NCI-H2227 (cell line): ENCODE measurements at regions not wholly inside any gene's neighbourhood (a gene's known extent, or its start where the extent isn't known, plus 50 kb on each side); places are given as distances from the start of the nearest gene placed in this dataset.
"Not testable (repeated sequence)": the region's sequence is repeated elsewhere in the genome, so short reads cannot be mapped to it uniquely, and the experiment has no call there.

Experiments used
- DNase-seq: peaks from one replicate; lab custom pipeline; 2025; ENCODE audit not compliant: unreplicated experiment; lab: John Stamatoyannopoulos, UW

DNA sequence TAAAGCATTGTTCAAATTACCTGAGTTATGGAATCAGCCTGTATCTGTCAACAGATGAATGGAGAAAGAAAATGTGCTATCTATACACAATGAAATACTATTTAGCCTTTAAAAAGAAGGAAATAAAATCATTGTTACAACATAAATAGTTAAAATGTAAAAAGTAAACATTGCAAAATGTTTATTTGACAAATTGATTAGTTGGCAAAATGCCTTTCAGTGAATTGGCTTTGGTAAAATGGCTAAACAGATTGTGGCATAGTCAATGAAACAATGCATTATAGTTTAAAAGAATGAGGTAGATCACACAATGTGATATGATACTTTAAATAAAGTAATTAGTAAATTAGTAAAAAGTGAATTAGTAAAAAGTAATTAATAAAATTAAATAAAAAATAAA lies 204.8 kb upstream of the MAGI2 start:
- DNase-seq = no peak

DNA sequence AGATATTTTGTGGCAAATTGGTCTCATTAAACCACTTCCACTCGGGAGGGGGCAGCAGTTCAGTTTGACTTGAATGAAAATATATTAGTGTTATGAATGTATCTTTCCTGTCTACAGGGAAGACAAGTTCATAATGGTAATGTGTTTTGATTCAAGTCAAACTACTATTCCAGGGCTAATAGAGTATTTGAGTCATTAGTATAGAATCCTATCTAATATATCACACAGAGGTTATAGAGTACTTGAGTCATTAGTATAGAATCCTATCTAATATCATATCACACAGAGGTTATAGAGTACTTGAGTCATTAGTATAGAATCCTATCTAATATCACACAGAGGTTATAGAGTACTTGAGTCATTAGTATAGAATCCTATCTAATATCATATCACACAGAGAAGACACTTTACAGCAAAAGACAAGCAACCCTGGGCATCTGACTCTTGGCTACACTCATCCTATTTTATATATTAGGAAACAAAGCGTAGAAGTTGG lies 199.7 kb upstream of the MAGI2 start:
- no peak for DNase-seq

- DNase-seq = no peak
Measured at GRCh38 chr7:79652619-79653018, 199.2 kb upstream of the MAGI2 start.

DNA sequence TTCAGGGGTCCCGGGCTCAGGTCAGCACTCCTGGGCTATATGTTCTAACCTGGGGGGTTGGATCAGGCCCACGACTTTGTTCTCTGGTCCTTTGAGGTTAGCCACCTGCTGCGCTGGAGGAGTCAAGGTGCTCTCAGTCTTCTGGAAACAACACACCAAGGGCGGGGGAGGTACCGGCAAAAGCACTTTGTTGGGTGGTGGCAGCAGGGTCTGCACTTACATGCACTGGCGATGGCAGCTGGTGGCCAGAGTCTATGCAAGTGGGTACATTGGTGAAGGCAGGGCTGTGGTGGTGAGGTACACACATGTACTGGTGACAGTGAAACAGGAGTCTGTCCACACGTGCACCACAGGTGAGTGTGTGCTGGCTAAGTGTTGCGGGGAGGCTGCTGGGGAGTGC lies 194.2 kb upstream of the MAGI2 start:
- DNase-seq = no peak

DNA sequence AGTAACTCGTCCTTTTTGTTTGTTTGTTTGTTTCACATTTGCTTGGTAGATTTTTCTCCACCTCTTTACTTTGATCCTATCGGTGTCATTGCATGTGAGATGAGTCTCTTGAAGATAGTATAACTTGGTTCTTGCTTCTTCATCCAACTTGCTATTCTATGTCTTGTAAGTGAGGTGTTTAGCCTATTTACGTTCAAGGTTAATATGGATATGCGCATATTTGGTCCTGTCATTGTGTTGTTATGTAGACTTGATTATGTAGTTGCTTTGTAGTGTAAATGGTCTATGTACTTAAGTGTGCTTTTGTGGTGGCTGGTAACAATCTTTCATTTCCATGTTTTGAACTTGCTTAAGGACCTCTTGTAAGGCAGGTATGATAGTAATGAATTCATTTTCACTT lies 192.8 kb upstream of the MAGI2 start:
- DNase-seq = no peak

GRCh38 chr7:79636849-79637248 lies 183.4 kb upstream of the MAGI2 start:
- no peak for DNase-seq

- not testable (repeated sequence) for DNase-seq
Measured at GRCh38 chr7:79625921-79626320, 172.5 kb upstream of the MAGI2 start.

- no peak for DNase-seq
Measured at GRCh38 chr7:79624336-79624735, 170.9 kb upstream of the MAGI2 start.

- DNase-seq = no peak
Measured at GRCh38 chr7:79622781-79623180, 169.3 kb upstream of the MAGI2 start.

- no peak for DNase-seq
Measured at GRCh38 chr7:79620291-79620690, 166.8 kb upstream of the MAGI2 start.

- DNase-seq = no peak
Measured at GRCh38 chr7:79619216-79619615, 165.7 kb upstream of the MAGI2 start.

- DNase-seq = no peak
Measured at GRCh38 chr7:79615871-79616640, 162.6 kb upstream of the MAGI2 start.

DNA sequence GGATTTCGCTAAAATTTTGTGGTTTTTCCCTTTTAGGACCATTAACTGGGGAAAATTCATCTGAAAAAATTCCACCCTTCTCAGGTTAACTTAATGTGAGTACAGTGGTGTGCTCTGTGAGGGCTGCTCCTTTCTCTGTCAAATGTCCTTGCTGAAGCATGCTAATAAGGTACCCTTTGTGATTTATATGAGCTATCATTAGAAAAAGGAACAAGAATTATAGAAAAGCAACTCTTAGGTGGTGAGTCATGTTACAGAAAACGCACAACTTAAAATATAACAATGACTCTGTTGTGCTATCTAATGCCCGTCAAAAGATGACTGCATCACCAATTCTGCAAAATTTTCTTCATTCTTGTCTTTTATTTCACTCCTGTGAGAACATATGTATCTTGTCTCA lies 162.0 kb upstream of the MAGI2 start:
- DNase-seq = no peak

DNA sequence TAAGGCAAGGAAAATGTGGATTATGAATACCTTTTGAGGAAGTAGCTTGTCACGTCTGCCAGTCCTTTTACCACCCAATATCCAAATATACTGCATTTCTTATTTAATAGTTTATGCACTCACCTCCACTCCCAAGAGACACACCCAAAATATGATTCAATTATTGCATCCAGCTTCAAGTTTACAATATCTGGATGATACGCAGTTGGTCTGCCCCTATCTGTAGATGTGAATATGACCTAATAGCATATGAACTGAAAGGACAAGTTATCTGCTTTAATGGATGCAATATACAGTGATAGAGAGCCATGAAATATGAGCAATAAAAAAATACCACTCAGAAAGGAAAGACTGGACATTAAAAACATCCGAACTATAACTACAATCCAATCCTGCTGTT lies 159.4 kb upstream of the MAGI2 start:
- DNase-seq = no peak

DNA sequence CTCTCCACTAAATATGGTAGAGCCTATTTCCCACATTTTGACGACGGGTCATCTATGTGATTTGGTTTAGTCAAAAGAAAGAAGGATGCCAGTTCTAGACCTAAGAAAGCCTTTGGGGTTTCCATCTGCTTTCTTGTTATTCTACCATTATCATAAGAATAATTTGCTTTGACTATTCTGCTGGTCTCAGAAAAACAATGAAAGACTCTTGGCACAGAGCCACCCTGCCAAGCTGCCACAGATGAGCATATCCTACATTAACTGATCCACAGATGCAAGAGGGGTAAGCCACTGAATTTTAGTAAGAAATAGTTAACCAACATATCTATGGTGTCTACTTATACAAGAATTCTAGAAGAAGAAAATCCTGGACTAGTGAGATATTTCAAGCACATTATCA lies 158.6 kb upstream of the MAGI2 start:
- DNase-seq = no peak

DNA sequence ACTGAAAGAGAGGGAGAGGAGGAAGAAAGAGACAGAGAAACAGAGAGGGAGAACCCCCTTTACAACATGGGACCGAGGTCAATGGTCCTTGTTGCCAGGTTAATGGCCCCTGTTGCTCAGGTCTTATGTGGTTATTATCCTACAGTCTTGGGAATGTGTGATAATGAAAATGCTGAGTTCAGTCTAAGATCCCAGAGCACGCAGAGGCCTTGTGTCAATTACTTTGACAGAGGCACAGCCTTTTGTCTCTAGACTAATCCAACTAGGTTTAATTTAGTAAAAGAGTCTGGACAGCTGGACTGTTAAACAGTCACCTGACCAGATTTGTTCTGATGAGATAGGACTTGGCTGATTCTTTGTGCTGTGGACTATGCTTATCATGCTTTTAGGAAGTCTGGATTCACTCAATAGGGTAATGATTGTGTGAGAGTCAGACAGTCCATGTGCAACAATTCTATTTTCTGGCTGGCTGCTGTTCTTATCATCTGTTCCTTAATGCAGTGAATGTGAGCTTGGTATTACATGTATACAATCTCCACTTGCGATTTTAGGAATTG lies 157.4 kb upstream of the MAGI2 start:
- no peak for DNase-seq

DNA sequence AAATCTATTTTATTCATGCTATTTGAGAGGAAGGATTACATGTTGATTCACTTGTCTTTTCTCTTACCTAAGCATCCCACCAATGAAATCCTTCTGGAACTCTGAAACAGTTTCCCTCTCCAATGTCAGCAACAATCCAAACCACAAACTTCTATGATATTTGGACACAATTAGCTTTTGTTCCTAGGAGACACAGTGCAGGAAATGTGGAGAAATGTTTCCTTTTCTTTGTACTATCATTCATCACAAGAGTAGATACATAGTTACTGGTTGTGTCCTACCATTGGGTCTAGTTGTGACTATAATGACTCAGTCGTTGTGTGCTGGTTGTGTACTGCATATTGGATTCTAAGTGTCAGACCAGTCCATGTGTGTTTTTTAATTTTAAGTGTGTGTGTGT lies 156.8 kb upstream of the MAGI2 start:
- DNase-seq = no peak

DNA sequence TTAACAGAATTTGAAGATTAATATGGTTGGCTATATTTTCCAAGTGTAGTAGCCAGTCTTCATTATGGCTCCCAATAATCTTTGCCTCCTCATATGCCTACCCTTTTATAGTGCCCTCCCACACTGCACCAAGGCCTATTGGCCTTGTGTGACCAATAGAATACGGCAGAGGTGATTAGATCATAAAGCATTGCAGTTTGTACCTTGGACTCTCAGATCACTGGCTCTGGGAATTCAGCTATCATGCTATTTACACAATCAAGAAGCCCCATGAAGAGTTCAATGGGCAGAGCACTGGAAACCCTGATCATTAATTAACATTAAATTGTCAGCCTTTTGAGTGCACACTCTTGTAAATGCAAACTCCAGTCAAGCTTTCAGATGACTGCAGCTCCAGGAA lies 154.5 kb upstream of the MAGI2 start:
- DNase-seq = no peak

- DNase-seq = no peak
Measured at GRCh38 chr7:79604841-79605240, 151.4 kb upstream of the MAGI2 start.

DNA sequence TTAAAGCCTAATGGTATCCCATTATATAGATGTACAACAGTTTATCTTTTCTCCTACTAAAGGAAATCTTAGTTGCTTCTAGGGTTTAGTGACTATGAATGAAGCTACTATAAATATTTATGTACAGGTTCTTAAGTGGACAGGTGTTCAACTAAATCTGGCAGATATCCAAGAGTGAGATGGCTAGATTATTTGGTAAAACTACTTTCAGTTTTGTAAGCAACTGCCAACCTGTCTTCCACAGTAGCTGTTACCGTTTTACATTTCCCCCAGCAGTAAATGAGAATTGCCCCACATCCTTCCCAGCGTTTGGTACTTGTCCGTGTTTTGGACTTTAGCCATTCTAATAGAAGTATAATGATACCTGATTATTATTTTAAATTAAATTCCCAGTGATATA lies 144.9 kb upstream of the MAGI2 start:
- no peak for DNase-seq

- not testable (repeated sequence) for DNase-seq
Measured at GRCh38 chr7:79594671-79595070, 141.2 kb upstream of the MAGI2 start.

DNA sequence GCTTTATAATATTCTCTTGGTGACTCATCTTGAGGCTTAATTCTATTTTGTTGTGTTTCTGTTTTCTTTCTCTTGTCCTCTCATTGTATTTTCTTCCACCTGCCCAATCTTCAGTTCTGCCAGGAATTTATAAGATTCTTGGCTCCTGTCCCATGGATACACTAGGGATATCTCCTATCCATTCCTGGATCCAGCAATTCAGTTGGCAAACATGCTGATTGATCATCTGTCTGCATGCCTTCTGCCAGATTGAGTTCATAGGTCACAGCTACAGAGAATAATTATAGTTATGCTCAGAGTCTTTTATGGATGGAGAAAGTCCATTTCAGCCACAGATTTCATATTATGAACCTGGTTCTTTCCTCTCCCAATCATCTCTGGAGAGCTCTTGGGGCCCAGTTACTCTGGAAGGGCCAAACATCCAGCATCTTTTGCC lies 140.4 kb upstream of the MAGI2 start:
- no peak for DNase-seq
